Neural progenitor cell (in vitro differentiated cells): ENCODE measurements at regions not wholly inside any gene's neighbourhood (a gene's known extent, or its start where the extent isn't known, plus 50 kb on each side); places are given as distances from the start of the nearest gene placed in this dataset.

ENCODE experiments used
- DNase-seq: peaks from one replicate; pipeline ENCODE4 v3.0.0-alpha.2; 2016; ENCODE audit warnings: low spot score
- H2AFZ ChIP-seq: fragments of 200-600 bp; sonication (generic); replicated peaks from 2 replicates; pipeline ENCODE4 v1.6.1; 2016; ENCODE audit warnings: antibody characterized with exemption
- H3F3A ChIP-seq: fragments of 200-600 bp; sonication (generic); 2 replicates; pipeline ENCODE4 v1.6.1; 2016; ENCODE audit warnings: antibody characterized with exemption, low read depth
- H3K27ac ChIP-seq: fragments of 200-600 bp; sonication (generic); 2 replicates; pipeline ENCODE4 v1.5.1; 2016; ENCODE audit warnings: mild to moderate bottlenecking
- H3K27me3 ChIP-seq: fragments of 200-600 bp; sonication (generic); 2 replicates; pipeline ENCODE4 v1.6.1; 2016; ENCODE audit warnings: mild to moderate bottlenecking, moderate library complexity
- H3K36me3 ChIP-seq: fragments of 200-600 bp; sonication (generic); 2 replicates; pipeline ENCODE4 v1.5.1; 2016
- H3K4me1 ChIP-seq: fragments of 200-600 bp; sonication (generic); 2 replicates; pipeline ENCODE4 v1.6.1; 2016; ENCODE audit warnings: mixed run types
- H3K4me2 ChIP-seq: fragments of 200-600 bp; sonication (generic); 2 replicates; pipeline ENCODE4 v1.6.1; 2016
- H3K4me3 ChIP-seq: fragments of 200-600 bp; sonication (generic); 2 replicates; pipeline ENCODE4 v1.5.1; 2016
- H3K79me2 ChIP-seq: fragments of 200-600 bp; sonication (generic); 2 replicates; pipeline ENCODE4 v1.6.1; 2016; ENCODE audit warnings: low read depth
- H3K9ac ChIP-seq: fragments of 200-600 bp; sonication (generic); 2 replicates; pipeline ENCODE4 v1.6.1; 2016
- H3K9me3 ChIP-seq: fragments of 200-600 bp; sonication (generic); 2 replicates; pipeline ENCODE4 v1.5.1; 2016; ENCODE audit warnings: low read depth
- H4K20me1 ChIP-seq: fragments of 200-600 bp; sonication (generic); 2 replicates; pipeline ENCODE4 v1.6.1; 2016; ENCODE audit warnings: low read depth
- H3K27ac Mint-ChIP-seq: 3 replicates; pipeline ENCODE4 v1.8.0; 2021; ENCODE audit warnings: mixed read lengths
- H3K27me3 Mint-ChIP-seq: 2 replicates; pipeline ENCODE4 v1.8.0; 2022; ENCODE audit warnings: low read depth, mild to moderate bottlenecking, inconsistent platforms, moderate library complexity, mixed read lengths; ENCODE audit not compliant: insufficient read depth
- H3K36me3 Mint-ChIP-seq: 3 replicates; pipeline ENCODE4 v1.8.0; 2021; ENCODE audit warnings: mixed read lengths
- H3K4me1 Mint-ChIP-seq: 3 replicates; pipeline ENCODE4 v1.8.0; 2021; ENCODE audit warnings: mixed read lengths
- H3K4me3 Mint-ChIP-seq: 3 replicates; pipeline ENCODE4 v1.8.0; 2021; ENCODE audit warnings: mild to moderate bottlenecking, moderate library complexity, mixed read lengths
- H3K9me3 Mint-ChIP-seq: 3 replicates; pipeline ENCODE4 v1.8.0; 2020; ENCODE audit warnings: mixed read lengths
- CTCF ChIP-seq: fragments of 200-600 bp; sonication (generic); IDR thresholded peaks from 2 replicates; pipeline ENCODE4 v1.5.1; 2017; ENCODE audit warnings: antibody characterized with exemption, mild to moderate bottlenecking
- EZH2 ChIP-seq: fragments of 200-600 bp; sonication (generic); IDR thresholded peaks from 2 replicates; pipeline ENCODE4 v1.6.1; 2017; ENCODE audit warnings: antibody characterized with exemption, mild to moderate bottlenecking, moderate library complexity
- EZH2phosphoT487 ChIP-seq: fragments of 200-600 bp; sonication (generic); IDR thresholded peaks from 2 replicates; pipeline ENCODE4 v1.6.1; 2017; ENCODE audit warnings: antibody characterized with exemption

GRCh38 chr2:58606799-58607198 lies 365.7 kb upstream of the FANCL start:
- Histone ChIP-seq H3K27ac (no peak overlapping the region), H4K20me1 (no peaks in the 10 kb centered on the region), H3K4me2 (no peak overlapping the region), H2AFZ (peak overlapping the region; percentile 67), H3F3A (no peaks in the 10 kb centered on the region), H3K27me3 (no peaks in the 10 kb centered on the region), H3K4me1 (peaks cover 5% of the 10 kb centered on the region), H3K9ac (no peak overlapping the region), H3K79me2 (no peaks in the 10 kb centered on the region), H3K4me3 (no peak overlapping the region), H3K36me3 (no peaks in the 10 kb centered on the region), H3K9me3 (no peaks in the 10 kb centered on the region)
- DNase-seq: no peak
- Mint-ChIP-seq H3K4me1 (peaks cover 3% of the 10 kb centered on the region), H3K4me3 (no peak overlapping the region), H3K27ac (no peak overlapping the region), H3K27me3 (no peaks in the 10 kb centered on the region), H3K36me3 (no peaks in the 10 kb centered on the region), H3K9me3 (no peaks in the 10 kb centered on the region)
- TF ChIP-seq CTCF (no peak), EZH2phosphoT487 (no peak), EZH2 (no peak)

DNA sequence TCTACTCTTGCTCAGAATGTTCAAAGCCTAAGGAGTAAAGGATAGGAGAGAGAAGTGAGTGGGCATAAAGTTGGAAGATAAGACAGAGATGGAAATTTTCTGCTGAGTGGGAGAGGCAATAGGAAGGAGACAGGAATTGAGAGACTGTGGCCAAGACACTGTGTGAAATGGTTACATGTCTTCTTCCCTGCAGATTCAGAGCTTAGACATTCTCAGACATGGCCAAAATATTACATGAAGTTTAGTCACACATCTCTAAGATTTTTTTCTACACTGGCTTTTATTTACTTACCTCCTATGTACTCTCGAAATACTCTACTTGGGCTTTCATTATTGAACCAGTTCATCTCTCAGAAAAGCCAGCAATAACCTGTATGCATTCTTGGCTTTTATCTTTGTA lies 363.0 kb upstream of the FANCL start:
- TF ChIP-seq CTCF (no peak), EZH2phosphoT487 (no peak), EZH2 (no peak)
- Histone ChIP-seq H3K27ac (no peak overlapping the region), H3K79me2 (no peaks in the 10 kb centered on the region), H3K9ac (no peak overlapping the region), H3K4me2 (no peak overlapping the region), H3K27me3 (no peaks in the 10 kb centered on the region), H2AFZ (no peak overlapping the region), H3K36me3 (no peaks in the 10 kb centered on the region), H3K4me3 (no peak overlapping the region), H4K20me1 (no peaks in the 10 kb centered on the region), H3K9me3 (no peaks in the 10 kb centered on the region), H3F3A (no peaks in the 10 kb centered on the region), H3K4me1 (peaks cover 5% of the 10 kb centered on the region)
- DNase-seq: no peak
- no peak overlapping the region for H3K27ac Mint-ChIP-seq
- H3K27me3 Mint-ChIP-seq: peaks cover 1% of the 10 kb centered on the region
- H3K9me3 Mint-ChIP-seq: peaks cover under 1% of the 10 kb centered on the region
- H3K36me3 Mint-ChIP-seq: no peaks in the 10 kb centered on the region
- peaks cover 3% of the 10 kb centered on the region for H3K4me1 Mint-ChIP-seq
- no peak overlapping the region for H3K4me3 Mint-ChIP-seq

DNA sequence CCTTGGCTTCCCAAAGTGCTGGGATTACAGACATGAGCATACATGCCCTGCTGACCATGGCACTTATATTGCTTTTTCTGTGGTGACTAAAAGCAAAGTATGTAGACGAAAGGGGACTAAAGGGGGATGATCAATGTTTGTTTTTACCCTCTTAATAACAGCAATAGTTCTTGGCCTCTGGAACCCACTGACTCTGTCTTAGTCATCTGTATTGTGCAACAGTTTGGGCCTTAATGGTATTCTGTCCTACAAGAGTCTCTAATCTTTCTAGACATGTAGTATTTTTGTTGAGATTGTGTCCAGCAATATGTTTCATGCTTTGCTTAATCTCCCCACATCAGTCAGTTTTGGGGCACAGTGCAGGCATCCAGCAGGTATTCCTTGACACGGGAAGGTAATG lies 359.9 kb upstream of the FANCL start:
- Histone ChIP-seq H2AFZ (no peak overlapping the region), H3F3A (no peaks in the 10 kb centered on the region), H3K79me2 (no peaks in the 10 kb centered on the region), H3K4me1 (no peaks in the 10 kb centered on the region), H3K36me3 (no peaks in the 10 kb centered on the region), H4K20me1 (no peaks in the 10 kb centered on the region), H3K4me2 (no peak overlapping the region), H3K27ac (no peak overlapping the region), H3K9ac (no peak overlapping the region), H3K4me3 (no peak overlapping the region), H3K27me3 (no peaks in the 10 kb centered on the region), H3K9me3 (no peaks in the 10 kb centered on the region)
- peaks cover 3% of the 10 kb centered on the region for H3K4me1 Mint-ChIP-seq
- H3K36me3 Mint-ChIP-seq: no peaks in the 10 kb centered on the region
- H3K27ac Mint-ChIP-seq: no peak overlapping the region
- no peak overlapping the region for H3K4me3 Mint-ChIP-seq
- no peak for TF ChIP-seq EZH2phosphoT487
- TF ChIP-seq EZH2: no peak
- TF ChIP-seq CTCF: no peak
- peaks cover 5% of the 10 kb centered on the region for H3K27me3 Mint-ChIP-seq
- DNase-seq: no peak
- H3K9me3 Mint-ChIP-seq: peaks cover 6% of the 10 kb centered on the region

- H2AFZ ChIP-seq: no peak overlapping the region
- H3K9me3 ChIP-seq: no peaks in the 10 kb centered on the region
- no peaks in the 10 kb centered on the region for H3F3A ChIP-seq
- TF ChIP-seq CTCF: no peak
- no peak for TF ChIP-seq EZH2
- no peak for TF ChIP-seq EZH2phosphoT487
- Mint-ChIP-seq H3K9me3 (peaks cover 6% of the 10 kb centered on the region), H3K36me3 (no peaks in the 10 kb centered on the region), H3K27ac (no peak overlapping the region), H3K27me3 (peaks cover 5% of the 10 kb centered on the region), H3K4me3 (no peak overlapping the region), H3K4me1 (peaks cover 3% of the 10 kb centered on the region)
- no peak overlapping the region for H3K27ac ChIP-seq
- no peak overlapping the region for H3K9ac ChIP-seq
- no peaks in the 10 kb centered on the region for H3K79me2 ChIP-seq
- H3K4me2 ChIP-seq: no peak overlapping the region
- H3K4me3 ChIP-seq: no peak overlapping the region
- H4K20me1 ChIP-seq: no peaks in the 10 kb centered on the region
- H3K4me1 ChIP-seq: no peaks in the 10 kb centered on the region
- no peaks in the 10 kb centered on the region for H3K27me3 ChIP-seq
- no peak for DNase-seq
- no peaks in the 10 kb centered on the region for H3K36me3 ChIP-seq
Observed at GRCh38 chr2:58598171-58598570, 357.0 kb upstream of the FANCL start.
